GM10248 (cell line): ENCODE measurements at regions not wholly inside any gene's neighbourhood (a gene's known extent, or its start where the extent isn't known, plus 50 kb on each side); places are given as distances from the start of the nearest gene placed in this dataset.
"Not testable (repeated sequence)": the region's sequence is repeated elsewhere in the genome, so short reads cannot be mapped to it uniquely, and the experiment has no call there.

Experiments used
- CTCF ChIA-PET: fragments of 300-600 bp; sonication (Branson Sonifier 250); formaldehyde crosslinking; extraction: SDS; loops from one replicate; lab custom pipeline; 2021; ENCODE audit warnings: antibody characterized with exemption; lab: Yijun Ruan, JAX
- POLR2A ChIA-PET: fragments of 350-650 bp; sonication (Branson Sonifier 250); formaldehyde crosslinking; extraction: SDS; loops from one replicate; lab custom pipeline; 2020; ENCODE audit warnings: antibody characterized with exemption; lab: Yijun Ruan, JAX
- DNase-seq: peaks from one replicate; pipeline ENCODE4 v3.0.0; 2012; ENCODE audit errors: extremely low spot score
- TF ChIP-seq, protein P1 (sequence below): IDR thresholded peaks from 2 replicates; pipeline ENCODE4 v1.5.1; 2012; ENCODE audit warnings: mild to moderate bottlenecking, low read depth; ENCODE audit errors: extremely low read depth, missing control alignments, control extremely low read depth

DNA sequence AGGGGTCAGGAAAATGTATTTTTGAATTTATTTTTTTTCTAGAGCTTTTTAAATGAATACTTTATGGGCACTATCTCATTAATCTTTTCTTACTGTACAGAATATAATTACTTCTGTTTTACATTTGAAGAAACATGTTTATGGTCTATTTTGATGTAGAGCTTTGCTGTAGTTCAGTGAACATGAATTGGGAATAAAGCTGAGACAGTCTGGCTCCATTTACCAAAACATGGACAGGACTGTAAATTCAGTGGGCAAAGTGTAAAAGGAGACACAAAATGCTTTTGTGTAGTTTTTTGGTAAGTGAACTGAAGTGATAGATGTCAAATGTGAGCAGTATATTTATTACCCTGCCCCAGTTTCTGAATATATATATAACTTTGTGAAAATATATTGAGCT lies 1298.8 kb upstream of the NXPH2 start:
- TF ChIP-seq, protein P1, sequence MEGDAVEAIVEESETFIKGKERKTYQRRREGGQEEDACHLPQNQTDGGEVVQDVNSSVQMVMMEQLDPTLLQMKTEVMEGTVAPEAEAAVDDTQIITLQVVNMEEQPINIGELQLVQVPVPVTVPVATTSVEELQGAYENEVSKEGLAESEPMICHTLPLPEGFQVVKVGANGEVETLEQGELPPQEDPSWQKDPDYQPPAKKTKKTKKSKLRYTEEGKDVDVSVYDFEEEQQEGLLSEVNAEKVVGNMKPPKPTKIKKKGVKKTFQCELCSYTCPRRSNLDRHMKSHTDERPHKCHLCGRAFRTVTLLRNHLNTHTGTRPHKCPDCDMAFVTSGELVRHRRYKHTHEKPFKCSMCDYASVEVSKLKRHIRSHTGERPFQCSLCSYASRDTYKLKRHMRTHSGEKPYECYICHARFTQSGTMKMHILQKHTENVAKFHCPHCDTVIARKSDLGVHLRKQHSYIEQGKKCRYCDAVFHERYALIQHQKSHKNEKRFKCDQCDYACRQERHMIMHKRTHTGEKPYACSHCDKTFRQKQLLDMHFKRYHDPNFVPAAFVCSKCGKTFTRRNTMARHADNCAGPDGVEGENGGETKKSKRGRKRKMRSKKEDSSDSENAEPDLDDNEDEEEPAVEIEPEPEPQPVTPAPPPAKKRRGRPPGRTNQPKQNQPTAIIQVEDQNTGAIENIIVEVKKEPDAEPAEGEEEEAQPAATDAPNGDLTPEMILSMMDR = no peak
- ChIA-PET CTCF (interaction anchor here (0.8 to 1.8 kb wide), 3 partner anchors 10 to 33 kb away, joined by 3 to 6 read pairs (median 5); no protein-coding TSS in a partner anchor), POLR2A (no interaction called here)
- no peak for DNase-seq

DNA sequence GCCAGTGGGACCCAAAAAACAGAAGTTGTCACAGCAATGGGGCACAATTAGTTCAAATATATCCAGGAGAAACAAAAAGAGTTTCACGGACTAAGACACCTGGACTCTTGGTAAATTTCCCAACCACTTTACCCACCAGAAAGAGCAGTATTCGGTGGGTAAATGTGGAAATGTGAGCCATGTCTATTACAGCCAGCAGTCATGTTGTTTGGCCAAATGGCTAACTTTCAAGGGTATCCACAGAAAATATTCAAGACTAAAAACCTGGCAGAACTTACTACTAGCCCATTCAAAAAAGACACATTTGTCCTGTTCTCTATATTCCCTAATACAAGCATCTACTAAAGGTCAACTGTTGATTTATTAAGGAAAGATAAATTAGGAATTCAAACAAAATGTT lies 1296.0 kb upstream of the NXPH2 start:
- POLR2A ChIA-PET = no interaction called here
- DNase-seq = no peak
- TF ChIP-seq, protein P1 = no peak
- CTCF ChIA-PET = no interaction called here

DNA sequence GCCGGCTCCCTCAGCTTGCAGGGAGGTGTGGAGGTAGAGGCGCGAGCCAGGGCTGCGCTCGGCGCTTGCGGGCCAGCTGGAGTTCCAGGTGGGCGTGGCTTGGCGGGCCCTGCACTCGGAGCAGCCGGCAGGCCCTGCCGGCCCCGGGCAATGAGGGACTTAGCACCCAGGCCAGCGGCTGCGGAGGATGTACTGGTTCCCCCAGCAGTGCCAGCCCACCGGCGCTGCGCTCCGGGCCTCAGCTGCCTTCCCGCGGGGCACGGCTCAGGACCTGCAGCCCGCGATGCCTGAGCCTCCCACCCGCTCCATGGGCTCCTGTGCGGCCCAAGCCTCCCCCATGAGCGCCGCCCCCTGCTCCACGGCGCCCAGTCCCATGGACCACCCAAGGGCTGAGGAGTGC lies 1293.6 kb upstream of the NXPH2 start:
- POLR2A ChIA-PET, CTCF ChIA-PET: not testable (repeated sequence)

DNA sequence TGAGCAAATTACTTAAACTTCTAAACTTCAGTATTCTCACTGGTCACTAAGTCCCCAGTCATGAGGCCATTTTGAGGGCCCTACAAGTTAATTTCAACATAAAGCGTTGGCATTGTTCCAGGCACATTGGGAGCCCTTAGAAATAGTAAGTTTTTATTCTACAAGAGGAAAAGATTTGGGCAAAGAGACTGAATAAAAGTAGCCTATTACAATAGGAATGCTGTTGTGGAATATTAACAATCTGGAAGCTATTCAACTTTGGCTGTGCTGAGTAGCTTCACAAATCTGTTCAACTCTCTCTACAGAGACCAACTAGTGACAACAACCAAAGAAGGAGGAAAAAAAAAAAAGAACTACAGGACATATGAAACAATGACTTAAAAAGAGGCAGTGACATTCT lies 1287.5 kb upstream of the NXPH2 start:
- ChIA-PET CTCF (interaction anchor here (0.8 to 1.8 kb wide), 5 partner anchors 10 to 518 kb away, joined by 3 to 5 read pairs (median 4); no protein-coding TSS in a partner anchor), POLR2A (no interaction called here)
- no peak for DNase-seq
- TF ChIP-seq, protein P1 = no peak

More for the DNA sequence above, 1293.6 kb upstream of the NXPH2 start:
- not testable (repeated sequence) for DNase-seq

DNA sequence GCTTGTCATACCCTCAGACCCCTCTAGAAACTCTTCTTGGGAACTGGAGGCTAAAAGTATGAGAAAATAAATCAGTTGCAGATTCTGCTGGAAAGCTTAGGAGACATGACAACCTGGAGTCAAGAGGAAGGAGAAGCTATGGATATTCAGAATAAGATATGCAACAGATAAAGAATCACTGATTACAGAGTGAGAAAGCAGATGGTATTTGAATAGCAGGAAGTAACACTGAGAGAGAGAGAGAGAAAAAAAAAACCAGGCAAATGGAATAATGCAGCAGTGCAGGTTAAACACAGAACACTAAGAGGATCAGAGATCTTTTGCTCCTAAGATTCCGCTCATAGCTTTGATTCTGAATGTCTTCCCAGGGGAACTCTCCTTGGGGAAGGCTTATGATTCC lies 1284.1 kb upstream of the NXPH2 start:
- POLR2A ChIA-PET = no interaction called here
- CTCF ChIA-PET = no interaction called here
- TF ChIP-seq, protein P1 = no peak
- DNase-seq = no peak

DNA sequence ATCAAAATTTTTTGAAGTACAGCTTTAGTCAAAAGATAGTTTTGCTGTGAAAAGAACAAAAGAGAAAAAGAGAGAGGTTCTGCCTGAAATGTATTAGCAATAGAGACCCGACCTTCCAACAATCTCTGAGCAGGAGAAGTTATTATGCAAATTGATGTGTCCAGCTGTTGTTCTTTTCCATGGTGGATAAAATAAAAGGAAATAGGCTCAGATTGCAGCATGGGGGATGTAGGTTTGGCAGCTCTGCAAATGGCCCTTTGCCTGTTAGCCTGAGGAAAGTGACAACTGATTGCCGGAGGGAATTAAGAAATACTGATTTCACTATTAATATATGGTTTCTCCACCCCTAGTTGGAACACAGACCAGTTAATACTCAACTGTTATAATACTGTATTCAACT lies 1283.2 kb upstream of the NXPH2 start:
- TF ChIP-seq, protein P1 = no peak
- no peak for DNase-seq
- ChIA-PET POLR2A (no interaction called here), CTCF (no interaction called here)

DNA sequence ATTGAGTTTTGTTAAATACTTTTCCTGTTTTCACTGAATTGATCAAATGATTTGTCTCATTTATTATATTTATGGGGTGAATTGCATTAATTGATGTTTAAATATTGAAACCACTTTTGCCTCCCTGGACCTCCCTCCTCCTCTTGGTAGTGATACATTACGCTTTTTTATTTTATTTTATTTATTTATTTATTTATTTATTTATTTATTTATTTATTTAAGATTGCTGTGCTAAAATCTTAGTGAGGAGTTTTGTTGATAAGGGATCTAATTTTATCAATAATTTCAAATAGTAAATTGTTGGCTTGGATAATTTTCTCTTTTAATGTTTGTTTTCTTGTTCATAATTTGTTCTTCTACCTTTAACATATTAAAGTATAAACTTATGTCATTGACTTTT lies 1281.0 kb upstream of the NXPH2 start:
- ChIA-PET CTCF (no interaction called here), POLR2A (no interaction called here)
- TF ChIP-seq, protein P1 = no peak
- DNase-seq = no peak
